ENCODE measurements at regions not wholly inside any gene's neighbourhood (a gene's known extent, or its start where the extent isn't known, plus 50 kb on each side); places are given as distances from the start of the nearest gene placed in this dataset.
A peak's percentile ranks its signal among the peaks of the same experiment; 100 is the strongest.

DNA sequence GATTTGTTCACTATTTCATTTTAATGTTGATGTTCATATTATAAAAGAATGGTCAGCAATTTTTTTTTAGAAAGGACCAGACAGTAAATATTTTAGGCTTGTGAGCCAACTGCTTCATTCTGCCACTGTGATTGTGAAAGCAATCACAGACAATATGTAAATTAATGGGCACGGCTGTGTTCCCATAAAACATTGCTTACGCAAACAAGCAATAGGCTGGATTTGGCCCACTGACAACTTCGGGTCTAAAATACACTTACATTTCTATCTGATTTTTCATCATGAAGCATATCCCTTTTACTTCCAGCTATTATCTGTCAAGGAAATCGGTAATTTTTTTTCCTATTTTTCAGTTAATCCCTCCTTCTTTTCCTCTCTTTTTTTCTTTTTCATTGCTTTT lies 182.2 kb upstream of the CDH2 start:
- no peak for DNase-seq
- Histone ChIP-seq H3K27me3 (ENCODE audit: control insufficient read depth, insufficient read depth, low read length) (no peaks in the 10 kb centered on the region), H3K4me3 (ENCODE audit: insufficient read depth, low read depth, low read length) (no peak overlapping the region), H3K36me3 (replicated peaks; ENCODE audit: control insufficient read depth, insufficient read depth, low read length) (no peaks in the 10 kb centered on the region)

GRCh38 chr18:28357766-28358401 lies 181.0 kb upstream of the CDH2 start:
- peak; percentile 22 for DNase-seq

GRCh38 chr18:28350821-28351220 lies 173.9 kb upstream of the CDH2 start:
- no peak overlapping the region for H3K4me3 ChIP-seq (ENCODE audit: insufficient read depth, low read depth, low read length)
- no peaks in the 10 kb centered on the region for H3K36me3 ChIP-seq (replicated peaks; ENCODE audit: control insufficient read depth, insufficient read depth, low read length)
- no peaks in the 10 kb centered on the region for H3K27me3 ChIP-seq (ENCODE audit: control insufficient read depth, insufficient read depth, low read length)
- DNase-seq, result no peak

More at GRCh38 chr18:28357766-28358401, 181.0 kb upstream of the CDH2 start:
- H3K4me3 ChIP-seq (ENCODE audit: insufficient read depth, low read depth, low read length), result no peak overlapping the region
- H3K36me3 ChIP-seq (replicated peaks; ENCODE audit: control insufficient read depth, insufficient read depth, low read length), result no peaks in the 10 kb centered on the region
- H3K27me3 ChIP-seq (ENCODE audit: control insufficient read depth, insufficient read depth, low read length), result no peaks in the 10 kb centered on the region

- Histone ChIP-seq H3K36me3 (replicated peaks; ENCODE audit: control insufficient read depth, insufficient read depth, low read length) (no peaks in the 10 kb centered on the region), H3K4me3 (ENCODE audit: insufficient read depth, low read depth, low read length) (no peak overlapping the region), H3K27me3 (ENCODE audit: control insufficient read depth, insufficient read depth, low read length) (no peaks in the 10 kb centered on the region)
- no peak for DNase-seq
Measured at GRCh38 chr18:28342231-28342630, 165.3 kb upstream of the CDH2 start.

GRCh38 chr18:28338316-28338715 lies 161.4 kb upstream of the CDH2 start:
- H3K36me3 ChIP-seq (replicated peaks; ENCODE audit: control insufficient read depth, insufficient read depth, low read length), result no peaks in the 10 kb centered on the region
- H3K4me3 ChIP-seq (ENCODE audit: insufficient read depth, low read depth, low read length), result no peak overlapping the region
- no peak for DNase-seq
- H3K27me3 ChIP-seq (ENCODE audit: control insufficient read depth, insufficient read depth, low read length), result no peaks in the 10 kb centered on the region

DNA sequence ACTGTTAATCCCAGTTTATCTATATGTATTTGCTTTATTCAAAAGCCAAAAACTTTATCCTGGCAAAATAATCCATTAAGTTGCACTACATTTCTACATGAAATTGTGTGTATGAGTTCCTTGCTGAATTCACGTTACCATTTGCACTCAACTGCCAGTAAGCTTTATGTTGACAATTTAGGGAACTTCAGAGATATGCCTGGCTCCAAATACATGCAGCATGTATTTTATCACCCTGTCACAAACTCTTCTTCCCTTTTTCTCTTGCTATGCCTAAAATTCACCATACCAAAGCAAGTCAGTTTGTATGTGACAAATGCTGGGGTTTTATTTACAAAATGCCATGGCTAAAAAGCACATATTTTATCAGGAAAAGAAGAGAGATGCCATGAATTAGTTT lies 157.6 kb upstream of the CDH2 start:
- no peaks in the 10 kb centered on the region for H3K36me3 ChIP-seq (replicated peaks; ENCODE audit: control insufficient read depth, insufficient read depth, low read length)
- no peak overlapping the region for H3K4me3 ChIP-seq (ENCODE audit: insufficient read depth, low read depth, low read length)
- DNase-seq, result no peak
- no peaks in the 10 kb centered on the region for H3K27me3 ChIP-seq (ENCODE audit: control insufficient read depth, insufficient read depth, low read length)

DNA sequence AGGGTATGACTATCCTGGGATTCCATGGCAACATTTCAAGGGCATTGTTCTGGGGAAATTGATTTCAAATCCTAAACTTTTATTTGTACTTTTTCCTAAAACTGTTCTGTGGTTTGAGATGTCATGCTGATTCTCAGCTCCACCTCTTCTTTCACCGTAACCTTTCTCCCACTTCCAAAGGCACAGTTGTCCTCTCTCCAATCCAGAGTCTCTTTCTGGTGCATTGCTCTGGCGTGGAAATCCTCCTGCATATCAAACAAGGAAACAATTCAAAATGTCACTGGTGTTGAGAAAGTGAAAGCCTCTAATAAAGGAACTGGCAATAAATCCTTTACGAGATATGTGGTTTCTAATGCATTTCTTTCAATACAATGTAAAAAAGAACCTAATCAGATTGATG lies 155.1 kb upstream of the CDH2 start:
- DNase-seq, result no peak
- no peaks in the 10 kb centered on the region for H3K27me3 ChIP-seq (ENCODE audit: control insufficient read depth, insufficient read depth, low read length)
- no peaks in the 10 kb centered on the region for H3K36me3 ChIP-seq (replicated peaks; ENCODE audit: control insufficient read depth, insufficient read depth, low read length)
- no peak overlapping the region for H3K4me3 ChIP-seq (ENCODE audit: insufficient read depth, low read depth, low read length)

- DNase-seq, result no peak
- no peak overlapping the region for H3K4me3 ChIP-seq (ENCODE audit: insufficient read depth, low read depth, low read length)
- no peaks in the 10 kb centered on the region for H3K36me3 ChIP-seq (replicated peaks; ENCODE audit: control insufficient read depth, insufficient read depth, low read length)
- no peaks in the 10 kb centered on the region for H3K27me3 ChIP-seq (ENCODE audit: control insufficient read depth, insufficient read depth, low read length)
Measured at GRCh38 chr18:28331551-28331950, 154.6 kb upstream of the CDH2 start.

DNA sequence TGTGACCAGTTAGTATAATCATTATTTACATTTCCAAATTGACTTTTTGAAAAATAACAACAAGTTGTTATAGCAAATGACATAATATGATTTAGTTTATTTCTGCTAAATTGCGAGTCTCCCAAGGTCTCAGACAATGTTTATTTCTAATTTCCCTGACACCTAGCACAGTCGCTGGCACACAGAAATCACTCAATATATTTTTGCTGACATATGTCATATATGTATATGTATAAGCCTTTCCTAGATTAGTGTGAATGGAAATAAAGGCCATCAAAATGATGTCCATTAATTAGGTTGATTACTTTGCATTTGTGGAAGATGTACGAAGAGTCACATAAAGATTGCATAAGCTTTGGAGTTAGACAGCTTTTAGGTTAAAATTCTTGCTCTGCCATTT lies 136.7 kb upstream of the CDH2 start:
- no peak for DNase-seq
- H3K4me3 ChIP-seq (ENCODE audit: insufficient read depth, low read depth, low read length), result no peak overlapping the region
- H3K36me3 ChIP-seq (replicated peaks; ENCODE audit: control insufficient read depth, insufficient read depth, low read length), result no peaks in the 10 kb centered on the region
- H3K27me3 ChIP-seq (ENCODE audit: control insufficient read depth, insufficient read depth, low read length), result no peaks in the 10 kb centered on the region

DNA sequence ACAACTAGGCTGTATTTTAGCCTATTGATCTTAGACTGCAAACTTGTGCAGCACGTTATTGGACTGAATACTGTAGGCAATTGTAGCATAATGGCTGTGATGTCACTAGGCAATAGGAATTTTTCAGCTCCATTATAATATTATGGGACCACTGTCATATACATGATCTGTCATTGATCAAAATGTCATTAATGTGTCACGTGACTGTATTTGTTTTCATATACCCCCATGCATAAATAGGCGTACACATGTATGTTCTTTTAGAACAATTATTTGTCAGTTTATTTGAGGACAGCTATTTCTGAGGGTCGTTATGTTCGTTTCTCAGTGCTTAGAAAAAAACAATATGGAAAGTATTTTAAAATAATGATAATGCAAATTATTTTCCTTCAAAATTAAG lies 111.9 kb upstream of the CDH2 start:
- H3K4me3 ChIP-seq (ENCODE audit: insufficient read depth, low read depth, low read length), result no peak overlapping the region
- no peaks in the 10 kb centered on the region for H3K36me3 ChIP-seq (replicated peaks; ENCODE audit: control insufficient read depth, insufficient read depth, low read length)
- peaks cover 15% of the 10 kb centered on the region for H3K27me3 ChIP-seq (ENCODE audit: control insufficient read depth, insufficient read depth, low read length)
- DNase-seq, result no peak

- Histone ChIP-seq H3K36me3 (replicated peaks; ENCODE audit: control insufficient read depth, insufficient read depth, low read length) (no peaks in the 10 kb centered on the region), H3K27me3 (ENCODE audit: control insufficient read depth, insufficient read depth, low read length) (peaks cover 15% of the 10 kb centered on the region), H3K4me3 (ENCODE audit: insufficient read depth, low read depth, low read length) (no peak overlapping the region)
- peak; percentile 62 for DNase-seq
Measured at GRCh38 chr18:28287146-28287545, 110.2 kb upstream of the CDH2 start.

DNA sequence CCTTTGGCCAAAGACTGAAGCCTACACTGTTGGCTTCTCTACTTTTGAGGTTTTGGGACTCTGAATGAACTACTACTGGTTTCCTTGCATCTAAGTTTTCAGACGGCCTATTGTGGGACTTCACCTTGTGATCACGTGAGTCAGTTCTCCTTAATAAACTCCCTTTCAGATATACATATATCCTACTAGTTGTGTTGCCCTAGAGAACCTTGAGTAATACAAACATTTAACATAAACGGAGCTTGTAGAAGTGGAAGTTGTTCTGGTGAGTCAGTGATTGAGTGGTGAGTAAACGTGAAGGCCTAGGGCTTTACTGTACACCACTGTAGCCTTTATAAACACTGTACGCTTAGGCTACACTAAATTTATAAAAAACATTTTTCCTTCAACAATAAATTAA lies 107.2 kb upstream of the CDH2 start:
- Histone ChIP-seq H3K27me3 (ENCODE audit: control insufficient read depth, insufficient read depth, low read length) (peaks cover 17% of the 10 kb centered on the region), H3K36me3 (replicated peaks; ENCODE audit: control insufficient read depth, insufficient read depth, low read length) (no peaks in the 10 kb centered on the region), H3K4me3 (ENCODE audit: insufficient read depth, low read depth, low read length) (no peak overlapping the region)
- DNase-seq, result no peak

GRCh38 chr18:28281400-28281799 lies 104.5 kb upstream of the CDH2 start:
- Histone ChIP-seq H3K27me3 (ENCODE audit: control insufficient read depth, insufficient read depth, low read length) (peaks cover 4% of the 10 kb centered on the region), H3K4me3 (ENCODE audit: insufficient read depth, low read depth, low read length) (no peak overlapping the region), H3K36me3 (replicated peaks; ENCODE audit: control insufficient read depth, insufficient read depth, low read length) (no peaks in the 10 kb centered on the region)
- peak; percentile 11 for DNase-seq

GRCh38 chr18:28269750-28270149 lies 92.8 kb upstream of the CDH2 start:
- DNase-seq, result no peak
- H3K36me3 ChIP-seq (replicated peaks; ENCODE audit: control insufficient read depth, insufficient read depth, low read length), result no peaks in the 10 kb centered on the region
- H3K27me3 ChIP-seq (ENCODE audit: control insufficient read depth, insufficient read depth, low read length), result no peaks in the 10 kb centered on the region
- H3K4me3 ChIP-seq (ENCODE audit: insufficient read depth, low read depth, low read length), result no peak overlapping the region

DNA sequence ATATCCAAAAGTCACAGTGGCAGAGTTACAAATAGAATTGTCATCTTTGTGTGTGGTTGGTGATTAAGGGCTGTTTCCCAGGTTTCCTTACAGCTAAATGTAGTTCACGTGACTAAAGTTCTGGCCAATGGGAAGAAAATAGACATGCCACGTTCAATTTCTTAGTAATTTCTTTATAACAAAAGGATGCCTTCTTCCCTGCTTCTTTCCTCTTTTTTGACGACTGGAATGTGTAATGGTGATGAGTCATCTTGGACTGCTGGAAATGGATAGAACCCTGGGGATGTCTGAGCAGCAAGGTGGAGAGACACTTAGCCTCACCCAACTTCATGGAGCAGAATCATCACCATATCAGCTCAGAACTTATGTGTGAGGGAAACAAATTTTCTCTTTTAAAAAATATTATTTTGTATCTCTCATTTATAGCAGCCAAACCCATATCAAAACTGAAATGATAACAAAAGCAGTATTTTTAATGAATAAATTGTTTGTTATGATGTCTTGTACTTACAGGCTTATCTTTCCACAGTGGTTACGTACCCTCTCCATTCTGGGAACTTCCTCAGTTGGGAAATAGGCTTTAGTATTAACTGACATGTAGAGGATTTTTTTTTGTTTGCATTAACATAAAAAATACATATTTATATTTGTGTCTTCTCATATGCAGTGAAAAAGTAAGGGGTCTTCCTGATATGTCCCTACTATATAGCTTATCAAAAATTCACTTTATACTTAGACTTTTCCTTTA lies 91.1 kb upstream of the CDH2 start:
- Histone ChIP-seq H3K27me3 (ENCODE audit: control insufficient read depth, insufficient read depth, low read length) (no peaks in the 10 kb centered on the region), H3K4me3 (ENCODE audit: insufficient read depth, low read depth, low read length) (no peak overlapping the region), H3K36me3 (replicated peaks; ENCODE audit: control insufficient read depth, insufficient read depth, low read length) (no peaks in the 10 kb centered on the region)
- DNase-seq, result no peak

Measured in H7 (cell line).